OCI-LY7 (cell line): ENCODE measurements at regions not wholly inside any gene's neighbourhood (a gene's known extent, or its start where the extent isn't known, plus 50 kb on each side); places are given as distances from the start of the nearest gene placed in this dataset.

ENCODE experiments used
- BruUV-seq: library from RNA; stranded (reverse); fragments of 400-500 nt; replicated peaks from 2 replicates; lab custom pipeline; 2021; lab: Mats Ljungman, UMichigan
- CTCF ChIA-PET: fragments of 300-600 bp; sonication (Branson Sonifier 250); formaldehyde crosslinking; loops from one replicate; lab custom pipeline; 2022; ENCODE audit warnings: antibody characterized with exemption; ENCODE audit not compliant: unreplicated experiment; lab: Charles Lee
- POLR2A ChIA-PET: fragments of 300-600 bp; sonication (Branson Sonifier 250); formaldehyde crosslinking; loops from one replicate; lab custom pipeline; 2022; ENCODE audit warnings: antibody characterized with exemption; lab: Charles Lee
- DNase-seq: peaks from one replicate; pipeline ENCODE4 v3.0.0-alpha.2; 2015; ENCODE audit warnings: low spot score
- H2AFZ ChIP-seq: fragments of 200-600 bp; sonication (generic), shearing (Covaris generic); 2 replicates; pipeline ENCODE4 v1.6.1; 2014; ENCODE audit warnings: mild to moderate bottlenecking, antibody characterized with exemption, low read length, moderate library complexity
- H3K27ac ChIP-seq: fragments of 200-600 bp; sonication (generic); 2 replicates; pipeline ENCODE4 v1.5.1; 2014; ENCODE audit warnings: mixed run types, low read depth, mild to moderate bottlenecking, moderate library complexity, low read length, inconsistent platforms; ENCODE audit not compliant: poor library complexity, severe bottlenecking
- H3K36me3 ChIP-seq: fragments of 200-600 bp; sonication (generic); 2 replicates; pipeline ENCODE4 v1.6.1; 2014; ENCODE audit warnings: mild to moderate bottlenecking, antibody characterized with exemption, low read length, moderate library complexity, mixed read lengths; ENCODE audit not compliant: insufficient read depth
- H3K4me1 ChIP-seq: fragments of 200-600 bp; sonication (generic); 2 replicates; pipeline ENCODE4 v1.5.1; 2014; ENCODE audit warnings: mild to moderate bottlenecking, low read length; ENCODE audit not compliant: insufficient read depth, poor library complexity, severe bottlenecking
- H3K4me2 ChIP-seq: fragments of 200-600 bp; sonication (generic); 2 replicates; pipeline ENCODE4 v1.6.1; 2014; ENCODE audit warnings: mild to moderate bottlenecking, low read length
- H3K4me3 ChIP-seq: fragments of 200-600 bp; sonication (generic); 2 replicates; pipeline ENCODE4 v1.5.1; 2014; ENCODE audit warnings: mild to moderate bottlenecking, low read depth, low read length; ENCODE audit not compliant: poor library complexity, severe bottlenecking
- H3K79me2 ChIP-seq: fragments of 200-600 bp; sonication (generic); 2 replicates; pipeline ENCODE4 v1.6.1; 2016; ENCODE audit warnings: low read depth, mild to moderate bottlenecking, low read length, moderate library complexity, mixed read lengths; ENCODE audit not compliant: insufficient read depth
- H3K9me2 ChIP-seq: fragments of 200-600 bp; sonication (generic); 2 replicates; pipeline ENCODE4 v1.6.1; 2016; ENCODE audit warnings: mild to moderate bottlenecking, low read length, mixed read lengths; ENCODE audit not compliant: insufficient read depth
- H3K9me3 ChIP-seq: fragments of 200-600 bp; sonication (generic); 2 replicates; pipeline ENCODE4 v1.6.1; 2014; ENCODE audit warnings: mild to moderate bottlenecking, mixed run types, low read length, mixed read lengths
- H4K20me1 ChIP-seq: fragments of 200-600 bp; sonication (generic); 2 replicates; pipeline ENCODE4 v1.6.1; 2014; ENCODE audit warnings: mild to moderate bottlenecking, antibody characterized with exemption, low read length, moderate library complexity, mixed read lengths; ENCODE audit not compliant: insufficient read depth
- EZH2phosphoT487 ChIP-seq: fragments of 200-600 bp; sonication (generic); IDR thresholded peaks from 2 replicates; pipeline ENCODE4 v1.6.1; 2018; ENCODE audit warnings: low read depth, borderline replicate concordance, mild to moderate bottlenecking, mixed run types, antibody characterized with exemption, low read length, moderate library complexity, mixed read lengths
- intact Hi-C: fragments of 100-400 bp; cut with micrococcal nuclease; formaldehyde crosslinking; loops from one replicate; pipeline ENCODE4 v1.10.0; 2022; ENCODE audit not compliant: unreplicated experiment
- TF ChIP-seq, protein P1 (sequence below): fragments of 200-600 bp; sonication (generic); conservative IDR thresholded peaks from 2 replicates; pipeline ENCODE4 v1.5.1; 2014; ENCODE audit warnings: mild to moderate bottlenecking, antibody characterized with exemption, low read length, moderate library complexity, mixed read lengths

DNA sequence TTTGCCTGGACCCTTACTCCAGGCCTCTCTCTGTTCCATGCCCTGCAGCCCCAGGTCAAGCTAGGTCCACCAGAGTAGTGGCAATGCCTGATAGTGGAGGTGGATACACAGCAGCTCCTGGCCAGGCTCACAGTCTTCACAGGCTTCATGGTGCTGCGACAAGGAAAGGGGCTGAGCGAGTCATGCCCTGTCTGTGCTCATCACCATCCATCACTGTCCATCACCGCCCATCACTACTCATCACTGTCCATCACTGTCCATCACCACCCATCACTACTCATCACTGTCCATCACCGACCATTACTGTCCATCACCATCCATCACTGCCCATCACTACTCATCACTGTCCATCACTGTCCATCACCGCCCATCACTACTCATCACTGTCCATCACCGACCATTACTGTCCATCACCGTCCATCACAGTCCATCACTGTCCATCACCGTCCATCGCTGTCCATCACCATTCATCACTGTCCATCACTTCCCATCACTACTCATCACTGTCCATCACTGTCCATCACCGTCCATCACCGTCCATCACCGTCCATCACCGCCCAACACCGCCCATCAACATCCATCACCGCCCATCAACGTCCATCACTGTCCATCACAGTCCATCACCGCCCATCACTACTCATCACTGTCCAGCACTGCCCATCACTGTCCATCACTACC, 57.1 kb upstream of the OTOS start:
- intact Hi-C loops = no loop called here
- no peak overlapping the region for H2AFZ ChIP-seq
- no peak overlapping the region for H3K27ac ChIP-seq
- no peak overlapping the region for H3K4me2 ChIP-seq
- no peak for TF ChIP-seq EZH2phosphoT487
- TF ChIP-seq, protein P1, sequence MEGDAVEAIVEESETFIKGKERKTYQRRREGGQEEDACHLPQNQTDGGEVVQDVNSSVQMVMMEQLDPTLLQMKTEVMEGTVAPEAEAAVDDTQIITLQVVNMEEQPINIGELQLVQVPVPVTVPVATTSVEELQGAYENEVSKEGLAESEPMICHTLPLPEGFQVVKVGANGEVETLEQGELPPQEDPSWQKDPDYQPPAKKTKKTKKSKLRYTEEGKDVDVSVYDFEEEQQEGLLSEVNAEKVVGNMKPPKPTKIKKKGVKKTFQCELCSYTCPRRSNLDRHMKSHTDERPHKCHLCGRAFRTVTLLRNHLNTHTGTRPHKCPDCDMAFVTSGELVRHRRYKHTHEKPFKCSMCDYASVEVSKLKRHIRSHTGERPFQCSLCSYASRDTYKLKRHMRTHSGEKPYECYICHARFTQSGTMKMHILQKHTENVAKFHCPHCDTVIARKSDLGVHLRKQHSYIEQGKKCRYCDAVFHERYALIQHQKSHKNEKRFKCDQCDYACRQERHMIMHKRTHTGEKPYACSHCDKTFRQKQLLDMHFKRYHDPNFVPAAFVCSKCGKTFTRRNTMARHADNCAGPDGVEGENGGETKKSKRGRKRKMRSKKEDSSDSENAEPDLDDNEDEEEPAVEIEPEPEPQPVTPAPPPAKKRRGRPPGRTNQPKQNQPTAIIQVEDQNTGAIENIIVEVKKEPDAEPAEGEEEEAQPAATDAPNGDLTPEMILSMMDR = no peak
- no peaks in the 10 kb centered on the region for H4K20me1 ChIP-seq
- POLR2A ChIA-PET = no interaction called here
- CTCF ChIA-PET = no interaction called here
- H3K9me2 ChIP-seq = no peaks in the 10 kb centered on the region
- no peaks in the 10 kb centered on the region for H3K79me2 ChIP-seq
- no peaks in the 10 kb centered on the region for H3K36me3 ChIP-seq
- no TSS peak for BruUV-seq
- H3K4me3 ChIP-seq = no peak overlapping the region
- H3K4me1 ChIP-seq = no peaks in the 10 kb centered on the region
- DNase-seq = no peak
- no peaks in the 10 kb centered on the region for H3K9me3 ChIP-seq

DNA sequence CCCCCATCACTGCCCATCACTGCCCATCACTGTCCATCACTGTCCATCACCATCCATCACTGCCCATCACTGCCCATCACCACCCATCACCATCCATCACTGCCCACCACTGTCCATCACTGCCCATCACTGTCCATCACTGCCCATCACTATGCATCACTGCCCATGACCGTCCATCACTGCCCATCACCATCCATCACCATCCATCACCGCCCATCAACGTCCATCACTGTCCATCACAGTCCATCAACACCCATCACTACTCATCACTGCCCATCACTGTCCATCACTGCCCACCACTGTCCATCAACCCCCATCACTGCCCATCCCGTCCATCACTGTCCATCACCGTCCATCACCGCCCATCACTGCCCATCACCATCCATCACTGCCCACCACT, 57.8 kb upstream of the OTOS start:
- no peaks in the 10 kb centered on the region for H3K4me1 ChIP-seq
- CTCF ChIA-PET = no interaction called here
- H3K9me3 ChIP-seq = no peaks in the 10 kb centered on the region
- POLR2A ChIA-PET = no interaction called here
- no TSS peak for BruUV-seq
- H2AFZ ChIP-seq = no peak overlapping the region
- H4K20me1 ChIP-seq = no peaks in the 10 kb centered on the region
- intact Hi-C loops = no loop called here
- TF ChIP-seq, protein P1 = no peak
- TF ChIP-seq EZH2phosphoT487 = no peak
- no peaks in the 10 kb centered on the region for H3K79me2 ChIP-seq
- no peaks in the 10 kb centered on the region for H3K36me3 ChIP-seq
- no peak overlapping the region for H3K27ac ChIP-seq
- no peak overlapping the region for H3K4me3 ChIP-seq
- no peak overlapping the region for H3K4me2 ChIP-seq
- H3K9me2 ChIP-seq = no peaks in the 10 kb centered on the region
- no peak for DNase-seq

DNA sequence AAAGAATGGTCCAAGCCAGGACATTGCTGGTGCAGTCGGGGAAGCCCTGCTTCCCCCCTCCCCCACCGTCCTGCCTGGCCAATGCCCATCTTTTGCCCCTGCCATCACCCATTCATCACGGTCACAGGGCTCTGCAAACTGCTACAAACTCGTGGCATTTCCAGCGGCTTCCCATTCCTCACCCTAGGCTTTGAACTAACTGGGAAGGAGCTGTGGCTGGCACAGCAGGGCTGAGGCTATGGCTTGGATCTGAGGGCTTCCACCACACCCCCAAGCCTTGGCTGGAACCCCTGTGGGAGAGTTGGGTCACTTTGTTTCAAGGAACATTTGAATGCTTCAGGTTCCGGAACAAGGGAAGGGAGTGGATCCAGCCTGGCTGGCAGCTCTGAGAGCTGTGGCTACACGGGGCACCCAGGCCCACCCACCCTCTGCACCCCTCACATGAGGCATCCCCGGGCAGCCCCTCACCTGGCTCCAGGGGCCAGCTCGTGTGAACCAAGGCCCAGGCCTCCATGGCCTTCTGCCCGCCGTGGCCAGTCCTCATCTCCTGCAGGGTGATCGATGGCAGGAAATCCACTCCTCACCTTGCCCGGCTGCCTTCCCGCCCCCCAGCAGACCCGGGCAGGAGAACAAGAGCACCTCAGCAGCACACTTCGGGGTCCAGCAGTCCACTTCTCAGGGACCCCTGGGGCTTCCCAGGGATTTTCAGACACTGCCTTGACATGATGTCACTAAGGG, 58.8 kb upstream of the OTOS start:
- no peak overlapping the region for H2AFZ ChIP-seq
- no peaks in the 10 kb centered on the region for H3K9me2 ChIP-seq
- no peak overlapping the region for H3K4me3 ChIP-seq
- no peaks in the 10 kb centered on the region for H3K79me2 ChIP-seq
- CTCF ChIA-PET = no interaction called here
- H3K4me1 ChIP-seq = no peaks in the 10 kb centered on the region
- intact Hi-C loops = no loop called here
- no peak overlapping the region for H3K27ac ChIP-seq
- DNase-seq = no peak
- no TSS peak for BruUV-seq
- no peaks in the 10 kb centered on the region for H3K36me3 ChIP-seq
- no peaks in the 10 kb centered on the region for H4K20me1 ChIP-seq
- H3K4me2 ChIP-seq = no peak overlapping the region
- no peaks in the 10 kb centered on the region for H3K9me3 ChIP-seq
- POLR2A ChIA-PET = no interaction called here
- TF ChIP-seq, protein P1 = no peak
- no peak for TF ChIP-seq EZH2phosphoT487
